ENCODE measurements at regions not wholly inside any gene's neighbourhood (a gene's known extent, or its start where the extent isn't known, plus 50 kb on each side); places are given as distances from the start of the nearest gene placed in this dataset.

DNA sequence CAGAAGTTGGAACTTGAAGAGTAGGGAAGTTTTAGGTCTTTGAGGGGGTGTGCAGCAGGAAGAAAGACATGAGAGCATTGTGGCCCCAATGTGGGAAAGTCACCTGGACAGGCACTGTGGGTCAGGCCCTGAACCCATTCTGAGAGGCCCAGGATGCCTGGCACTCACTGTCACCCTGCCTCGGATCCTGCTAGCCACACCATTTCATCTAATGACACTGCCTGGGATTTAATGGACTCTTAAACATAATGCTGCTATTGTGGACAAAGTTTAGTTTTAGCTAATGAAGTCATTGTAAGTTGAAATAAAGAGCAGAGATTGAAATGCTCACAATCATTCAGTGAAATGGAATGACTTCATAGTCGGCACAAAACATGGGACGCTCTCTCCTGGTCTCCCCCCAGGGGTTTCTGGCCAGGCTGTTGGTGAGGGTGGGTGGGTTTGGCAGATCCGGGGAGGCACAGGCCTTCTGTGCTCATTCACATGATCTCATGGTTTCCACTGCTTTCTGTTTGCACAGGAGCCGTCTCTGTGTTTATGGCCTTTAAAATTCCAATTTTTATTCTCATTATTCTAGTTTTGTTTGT, 141.8 kb upstream of the KLHL29 start:
- TF ChIP-seq POLR2AphosphoS5 (IDR thresholded peaks at IDR 0.05; ENCODE audit: low read depth, low read length), result no peak
- no peak for TF ChIP-seq SIN3A (IDR thresholded peaks at IDR 0.05; ENCODE audit: borderline replicate concordance, insufficient read depth, low read length)

Measured in PFSK-1 (cell line).